Mammary epithelial cell (primary cell): ENCODE measurements at regions not wholly inside any gene's neighbourhood (a gene's known extent, or its start where the extent isn't known, plus 50 kb on each side); places are given as distances from the start of the nearest gene placed in this dataset.

ENCODE experiments used
- EZH2 ChIP-seq: IDR thresholded peaks from 2 replicates; pipeline ENCODE4 v1.6.1; 2012; ENCODE audit warnings: low read length, inconsistent platforms, borderline replicate concordance
- TF ChIP-seq, protein P1 (sequence below), 2 donors: IDR thresholded peaks in 1 of 2; conservative IDR thresholded peaks in 1 of 2; 2 replicates each; pipeline ENCODE4 v1.5.1; 2011 to 2012; ENCODE audit warnings: inconsistent platforms in 2 of 2, low read length in 2 of 2, mild to moderate bottlenecking in 2 of 2, control low read depth in 1 of 2, low read depth in 1 of 2; ENCODE audit not compliant: insufficient read depth in 1 of 2; ENCODE audit errors: extremely low read depth in 1 of 2

DNA sequence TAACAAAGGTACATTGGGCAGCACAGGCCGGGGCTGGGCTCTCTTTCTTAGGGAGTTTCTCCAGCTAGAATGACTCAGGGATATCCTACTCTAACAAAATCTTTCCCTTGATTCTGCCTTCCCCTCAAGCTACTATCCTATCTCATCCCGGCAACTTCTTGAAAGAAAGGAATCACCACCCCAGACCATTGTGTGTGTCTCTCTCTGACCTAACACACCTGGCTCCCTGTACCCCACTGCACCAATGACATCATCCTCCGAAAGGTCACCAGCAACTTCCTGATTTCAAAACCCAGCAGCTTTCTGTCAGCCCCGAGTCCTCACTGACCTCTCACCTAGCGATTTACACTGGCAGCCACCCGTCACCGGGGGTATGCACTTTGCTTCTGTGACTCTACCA is 72.1 kb upstream of the MAP4K4 start:
- no peak for TF ChIP-seq EZH2
- TF ChIP-seq, protein P1, sequence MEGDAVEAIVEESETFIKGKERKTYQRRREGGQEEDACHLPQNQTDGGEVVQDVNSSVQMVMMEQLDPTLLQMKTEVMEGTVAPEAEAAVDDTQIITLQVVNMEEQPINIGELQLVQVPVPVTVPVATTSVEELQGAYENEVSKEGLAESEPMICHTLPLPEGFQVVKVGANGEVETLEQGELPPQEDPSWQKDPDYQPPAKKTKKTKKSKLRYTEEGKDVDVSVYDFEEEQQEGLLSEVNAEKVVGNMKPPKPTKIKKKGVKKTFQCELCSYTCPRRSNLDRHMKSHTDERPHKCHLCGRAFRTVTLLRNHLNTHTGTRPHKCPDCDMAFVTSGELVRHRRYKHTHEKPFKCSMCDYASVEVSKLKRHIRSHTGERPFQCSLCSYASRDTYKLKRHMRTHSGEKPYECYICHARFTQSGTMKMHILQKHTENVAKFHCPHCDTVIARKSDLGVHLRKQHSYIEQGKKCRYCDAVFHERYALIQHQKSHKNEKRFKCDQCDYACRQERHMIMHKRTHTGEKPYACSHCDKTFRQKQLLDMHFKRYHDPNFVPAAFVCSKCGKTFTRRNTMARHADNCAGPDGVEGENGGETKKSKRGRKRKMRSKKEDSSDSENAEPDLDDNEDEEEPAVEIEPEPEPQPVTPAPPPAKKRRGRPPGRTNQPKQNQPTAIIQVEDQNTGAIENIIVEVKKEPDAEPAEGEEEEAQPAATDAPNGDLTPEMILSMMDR (conservative IDR thresholded peaks at IDR 0.05 in 1 of 2, IDR thresholded peaks at IDR 0.05 in 1 of 2; ENCODE audit: extremely low read depth in 1 of 2, insufficient read depth in 1 of 2, low read depth in 1 of 2, low read length in 2 of 2) = no peak
